HG03045 (cell line): ENCODE measurements at regions not wholly inside any gene's neighbourhood (a gene's known extent, or its start where the extent isn't known, plus 50 kb on each side); places are given as distances from the start of the nearest gene placed in this dataset.
"Not testable (repeated sequence)": the region's sequence is repeated elsewhere in the genome, so short reads cannot be mapped to it uniquely, and the experiment has no call there.

Experiments
- ATAC-seq: cut with Tn5 transposase; IDR thresholded peaks from one replicate; pipeline ENCODE4 v1.9.1; 2021; ENCODE audit warnings: mild to moderate bottlenecking, moderate library complexity; ENCODE audit not compliant: unreplicated experiment

- ATAC-seq = no peak
Measured at GRCh38 chr10:2895594-2896196, 171.7 kb upstream of the PFKP start.

- no peak for ATAC-seq
Measured at GRCh38 chr10:2893991-2894390, 173.4 kb upstream of the PFKP start.

DNA sequence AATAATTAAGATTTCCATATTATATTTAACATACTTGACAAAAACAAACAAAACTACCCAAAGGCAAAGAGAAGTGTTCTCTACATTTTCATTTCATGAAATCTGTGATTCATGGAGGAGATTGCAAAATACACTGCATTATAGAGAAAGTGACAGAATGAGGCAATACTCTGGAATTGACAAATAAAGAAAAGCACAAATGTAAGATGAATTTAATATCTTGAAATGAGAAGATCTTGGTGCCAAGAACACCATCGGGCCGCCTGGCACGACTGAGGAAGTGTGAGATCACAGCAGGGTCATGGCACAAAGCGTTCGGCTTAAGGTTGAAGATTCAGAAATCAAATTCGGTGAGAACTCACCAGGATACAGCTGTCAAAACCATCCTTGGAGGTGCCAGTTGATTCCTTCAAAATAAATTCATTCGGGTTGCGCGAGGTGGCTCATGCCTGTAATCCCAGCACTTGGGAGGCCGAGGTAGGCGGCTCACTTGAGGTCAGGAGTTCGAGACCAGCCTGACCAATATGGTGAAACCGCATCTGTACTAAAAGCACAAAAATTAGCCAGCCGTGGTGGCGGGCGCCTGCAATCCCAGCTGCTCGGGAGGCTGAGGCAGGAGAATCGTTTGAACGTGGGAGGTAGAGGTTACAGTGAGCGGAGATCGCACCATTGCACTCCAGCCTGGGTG lies 174.0 kb upstream of the PFKP start:
- ATAC-seq = no peak

GRCh38 chr10:2891770-2892124 lies 175.6 kb upstream of the PFKP start:
- no peak for ATAC-seq

- no peak for ATAC-seq
Measured at GRCh38 chr10:2891073-2891769, 176.1 kb upstream of the PFKP start.

- ATAC-seq = no peak
Measured at GRCh38 chr10:2890093-2890492, 177.3 kb upstream of the PFKP start.

- ATAC-seq = no peak
Measured at GRCh38 chr10:2888403-2889004, 178.8 kb upstream of the PFKP start.

- no peak for ATAC-seq
Measured at GRCh38 chr10:2887391-2888070, 179.8 kb upstream of the PFKP start.

DNA sequence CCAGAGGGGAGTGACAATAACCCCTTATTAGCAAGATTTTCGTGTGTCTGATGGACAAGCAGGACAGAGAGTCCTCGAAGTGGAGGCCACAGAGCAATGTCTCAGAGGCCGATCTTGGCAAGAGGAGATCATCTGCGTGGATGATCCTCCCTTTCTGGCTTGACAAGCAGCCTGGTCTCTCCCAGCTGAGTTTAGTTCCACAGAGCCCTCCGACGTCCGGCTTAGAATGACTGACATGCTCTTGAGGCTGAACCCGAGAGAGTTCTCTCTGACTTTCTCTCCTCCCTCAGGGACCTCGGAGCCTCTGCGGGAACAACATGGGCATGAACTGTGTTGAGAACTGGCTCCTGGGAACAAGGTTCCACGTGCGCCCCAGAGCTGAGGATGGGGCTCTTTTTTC lies 180.7 kb upstream of the PFKP start:
- ATAC-seq = no peak

- ATAC-seq = no peak
Measured at GRCh38 chr10:2885288-2886278, 181.8 kb upstream of the PFKP start.

- ATAC-seq = not testable (repeated sequence)
Measured at GRCh38 chr10:2883983-2884540, 183.3 kb upstream of the PFKP start.

- ATAC-seq = no peak
Measured at GRCh38 chr10:2883238-2883637, 184.1 kb upstream of the PFKP start.

GRCh38 chr10:2882628-2883027 lies 184.7 kb upstream of the PFKP start:
- no peak for ATAC-seq

DNA sequence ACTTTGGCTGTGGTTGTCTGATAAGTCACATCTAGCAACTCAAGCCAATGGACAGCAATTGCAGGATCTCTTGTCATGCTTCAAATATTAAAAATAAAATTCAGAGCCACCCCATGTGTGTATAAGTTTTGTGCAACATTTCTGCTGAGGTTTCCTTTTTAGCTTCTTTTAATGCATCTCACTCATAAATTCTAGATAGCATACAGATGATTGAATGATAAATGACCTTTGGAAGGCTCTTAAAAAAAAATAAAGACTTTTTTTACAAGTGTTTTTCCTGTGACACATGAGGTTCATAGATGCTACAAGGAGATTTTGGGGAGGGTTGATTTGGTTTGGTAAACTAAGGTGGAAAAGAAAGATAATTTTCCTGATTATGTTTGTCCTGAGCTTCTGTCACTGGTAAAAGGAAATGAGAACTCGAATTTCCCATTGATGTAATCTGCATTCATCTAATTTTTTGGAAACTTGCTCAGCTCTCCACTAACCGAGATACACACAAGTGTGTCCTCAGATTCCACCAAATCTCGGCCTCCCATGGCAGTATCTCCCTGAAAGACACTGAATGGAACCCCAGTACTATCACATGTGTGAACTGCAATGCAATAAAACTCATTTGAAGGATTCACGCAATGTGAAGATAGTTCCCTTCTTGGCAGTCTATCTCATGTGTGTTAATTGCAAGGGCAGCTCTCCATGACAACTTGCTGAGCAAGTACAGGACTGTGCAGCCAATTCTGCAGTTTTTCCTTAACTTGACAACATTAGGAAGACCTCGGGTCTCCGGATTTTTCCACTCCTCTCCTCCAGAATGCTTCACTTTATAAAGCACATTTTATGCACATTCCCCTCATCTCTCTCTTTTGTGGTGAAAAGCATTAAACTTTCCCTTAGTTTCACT lies 185.4 kb upstream of the PFKP start:
- no peak for ATAC-seq

DNA sequence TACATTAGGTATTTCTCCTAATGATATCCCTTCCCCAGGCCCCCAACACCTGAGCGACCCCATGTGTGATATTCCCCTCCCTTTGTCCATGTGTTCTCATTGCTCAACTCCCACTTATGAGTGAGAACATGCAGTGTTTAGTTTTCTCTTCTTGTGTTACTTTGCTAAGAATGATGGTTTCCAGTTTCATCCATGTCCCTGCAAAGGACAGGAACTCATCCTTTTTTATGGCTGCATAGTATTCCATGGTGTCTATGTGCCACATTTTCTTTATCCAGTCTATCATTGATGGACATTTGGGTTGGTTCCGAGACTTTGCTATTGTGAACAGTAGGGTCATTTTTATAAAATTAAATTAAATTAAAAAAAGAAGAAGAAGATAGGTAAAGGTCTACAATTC lies 187.3 kb upstream of the PFKP start:
- ATAC-seq = not testable (repeated sequence)

- no peak for ATAC-seq
Measured at GRCh38 chr10:2878818-2879217, 188.5 kb upstream of the PFKP start.

DNA sequence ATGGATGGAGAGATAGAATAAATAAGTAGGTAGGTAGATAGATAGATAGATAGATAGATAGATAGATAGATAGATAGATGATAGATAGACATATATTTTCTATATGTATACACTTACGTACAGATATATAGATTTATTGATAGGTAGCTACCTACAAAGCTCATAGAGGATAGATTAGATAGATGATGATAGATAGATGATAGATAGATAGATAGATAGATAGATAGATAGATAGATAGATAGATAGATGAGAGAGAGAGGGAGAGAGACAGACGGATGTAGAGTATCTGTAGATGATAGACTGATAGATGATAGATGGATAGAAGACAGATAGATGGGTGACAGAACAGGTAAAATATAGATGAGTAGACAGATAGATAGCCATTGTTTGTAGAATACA lies 191.3 kb upstream of the PFKP start:
- ATAC-seq = no peak

GRCh38 chr10:2874963-2875362 lies 192.4 kb upstream of the PFKP start:
- no peak for ATAC-seq

DNA sequence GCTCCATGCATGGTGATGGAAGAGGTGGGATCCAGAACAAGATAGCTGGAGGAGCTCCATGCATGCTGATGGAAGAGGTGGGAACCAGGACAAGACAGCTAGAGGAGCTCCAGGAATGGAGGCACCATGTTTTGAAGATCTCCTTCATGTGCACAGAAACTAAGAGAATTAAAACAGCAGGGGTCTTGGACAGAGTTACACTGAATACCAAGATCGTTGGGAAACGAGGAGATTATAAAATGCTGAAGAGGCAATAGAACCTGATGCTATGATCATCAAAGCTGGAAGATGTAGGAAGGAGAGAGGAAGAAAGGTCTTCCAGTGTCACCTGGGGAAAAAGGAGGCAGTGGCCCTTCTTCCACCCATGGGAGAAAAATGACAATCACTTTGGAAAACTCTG lies 193.6 kb upstream of the PFKP start:
- ATAC-seq = no peak
